HG02678 (cell line): ENCODE measurements at regions not wholly inside any gene's neighbourhood (a gene's known extent, or its start where the extent isn't known, plus 50 kb on each side); places are given as distances from the start of the nearest gene placed in this dataset.

Source experiments
- ATAC-seq: cut with Tn5 transposase; IDR thresholded peaks from one replicate; pipeline ENCODE4 v1.9.1; 2021; ENCODE audit warnings: mild to moderate bottlenecking, moderate library complexity; ENCODE audit not compliant: unreplicated experiment

GRCh38 chr2:117500721-117501120, 313.8 kb upstream of the DDX18 start:
- no peak for ATAC-seq

- no peak for ATAC-seq
These were observed 312.4 kb upstream of the DDX18 start for GRCh38 chr2:117502121-117502520.

- ATAC-seq, result no peak
These were observed 302.2 kb upstream of the DDX18 start for GRCh38 chr2:117512307-117512706.

- no peak for ATAC-seq
These were observed 300.1 kb upstream of the DDX18 start for GRCh38 chr2:117514371-117514770.

GRCh38 chr2:117519238-117519637, 295.3 kb upstream of the DDX18 start:
- ATAC-seq, result no peak

- no peak for ATAC-seq
These were observed 294.8 kb upstream of the DDX18 start for GRCh38 chr2:117519721-117520120.

- no peak for ATAC-seq
These were observed 291.2 kb upstream of the DDX18 start for GRCh38 chr2:117523267-117523666.

- ATAC-seq, result no peak
These were observed 290.7 kb upstream of the DDX18 start for GRCh38 chr2:117523711-117524238.

GRCh38 chr2:117536139-117536538, 278.4 kb upstream of the DDX18 start:
- no peak for ATAC-seq

GRCh38 chr2:117537032-117537431, 277.5 kb upstream of the DDX18 start:
- no peak for ATAC-seq

- no peak for ATAC-seq
These were observed 262.6 kb upstream of the DDX18 start for GRCh38 chr2:117551858-117552257.

- no peak for ATAC-seq
These were observed 261.0 kb upstream of the DDX18 start for GRCh38 chr2:117553448-117553847.

- ATAC-seq, result no peak
These were observed 258.5 kb upstream of the DDX18 start for GRCh38 chr2:117555965-117556364.

- no peak for ATAC-seq
These were observed 256.9 kb upstream of the DDX18 start for GRCh38 chr2:117557626-117558025.

GRCh38 chr2:117562654-117563053, 251.8 kb upstream of the DDX18 start:
- ATAC-seq, result no peak

- no peak for ATAC-seq
These were observed 242.7 kb upstream of the DDX18 start for GRCh38 chr2:117571590-117572349.

- no peak for ATAC-seq
These were observed 227.2 kb upstream of the DDX18 start for GRCh38 chr2:117587310-117587709.

GRCh38 chr2:117603060-117603459, 211.4 kb upstream of the DDX18 start:
- no peak for ATAC-seq

GRCh38 chr2:117603567-117603966, 210.9 kb upstream of the DDX18 start:
- ATAC-seq, result no peak

- no peak for ATAC-seq
These were observed 207.3 kb upstream of the DDX18 start for GRCh38 chr2:117607202-117607601.

- no peak for ATAC-seq
These were observed 201.4 kb upstream of the DDX18 start for GRCh38 chr2:117613101-117613500.

GRCh38 chr2:117614296-117614695, 200.2 kb upstream of the DDX18 start:
- ATAC-seq, result no peak
